Umbilical cord (tissue), 1 donor: ENCODE measurements at regions not wholly inside any gene's neighbourhood (a gene's known extent, or its start where the extent isn't known, plus 50 kb on each side); places are given as distances from the start of the nearest gene placed in this dataset.
"Not testable (repeated sequence)": the region's sequence is repeated elsewhere in the genome, so short reads cannot be mapped to it uniquely, and the experiment has no call there.

ENCODE experiments used
- DNase-seq: peaks from one replicate; pipeline ENCODE4 v3.0.0-alpha.2; 2015; ENCODE audit warnings: low spot score

- peak; percentile 46 for DNase-seq
These were observed 589.3 kb downstream of the SOX5 start for GRCh38 chr12:23359975-23360701.

- DNase-seq, result no peak
These were observed 587.5 kb downstream of the SOX5 start for GRCh38 chr12:23361971-23362370.

- no peak for DNase-seq
These were observed 580.9 kb downstream of the SOX5 start for GRCh38 chr12:23368590-23368989.

- DNase-seq, result no peak
These were observed 573.8 kb downstream of the SOX5 start for GRCh38 chr12:23375621-23376020.

GRCh38 chr12:23376238-23376637, 573.2 kb downstream of the SOX5 start:
- no peak for DNase-seq

- DNase-seq, result no peak
These were observed 568.9 kb downstream of the SOX5 start for GRCh38 chr12:23380419-23381100.

- not testable (repeated sequence) for DNase-seq
These were observed 560.6 kb downstream of the SOX5 start for GRCh38 chr12:23388898-23389297.

GRCh38 chr12:23389315-23389714, 560.2 kb downstream of the SOX5 start:
- not testable (repeated sequence) for DNase-seq

GRCh38 chr12:23399402-23399933, 550.0 kb downstream of the SOX5 start:
- DNase-seq, result no peak

GRCh38 chr12:23415180-23415579, 534.3 kb downstream of the SOX5 start:
- DNase-seq, result peak; percentile 28

- no peak for DNase-seq
These were observed 527.9 kb downstream of the SOX5 start for GRCh38 chr12:23421556-23421955.

GRCh38 chr12:23423097-23423687, 526.3 kb downstream of the SOX5 start:
- no peak for DNase-seq

- no peak for DNase-seq
These were observed 525.7 kb downstream of the SOX5 start for GRCh38 chr12:23423796-23424195.

- DNase-seq, result no peak
These were observed 524.8 kb downstream of the SOX5 start for GRCh38 chr12:23424685-23425084.

GRCh38 chr12:23426328-23426727, 523.1 kb downstream of the SOX5 start:
- DNase-seq, result no peak

- no peak for DNase-seq
These were observed 520.7 kb downstream of the SOX5 start for GRCh38 chr12:23428758-23429157.

GRCh38 chr12:23431006-23431405, 518.5 kb downstream of the SOX5 start:
- DNase-seq, result no peak

- DNase-seq, result no peak
These were observed 516.3 kb downstream of the SOX5 start for GRCh38 chr12:23433121-23433520.

GRCh38 chr12:23434154-23434553, 515.3 kb downstream of the SOX5 start:
- DNase-seq, result no peak

GRCh38 chr12:23446746-23447145, 502.7 kb downstream of the SOX5 start:
- DNase-seq, result no peak

- DNase-seq, result no peak
These were observed 498.7 kb downstream of the SOX5 start for GRCh38 chr12:23450810-23451209.

- DNase-seq, result no peak
These were observed 494.2 kb downstream of the SOX5 start for GRCh38 chr12:23455283-23455682.

GRCh38 chr12:23458640-23459039, 490.8 kb downstream of the SOX5 start:
- DNase-seq, result no peak
